HG03097 (cell line): ENCODE measurements at regions not wholly inside any gene's neighbourhood (a gene's known extent, or its start where the extent isn't known, plus 50 kb on each side); places are given as distances from the start of the nearest gene placed in this dataset.
"Not testable (repeated sequence)": the region's sequence is repeated elsewhere in the genome, so short reads cannot be mapped to it uniquely, and the experiment has no call there.

Experiments used
- ATAC-seq: cut with Tn5 transposase; IDR thresholded peaks from one replicate; pipeline ENCODE4 v1.9.1; 2021; ENCODE audit not compliant: unreplicated experiment, low FRiP score

DNA sequence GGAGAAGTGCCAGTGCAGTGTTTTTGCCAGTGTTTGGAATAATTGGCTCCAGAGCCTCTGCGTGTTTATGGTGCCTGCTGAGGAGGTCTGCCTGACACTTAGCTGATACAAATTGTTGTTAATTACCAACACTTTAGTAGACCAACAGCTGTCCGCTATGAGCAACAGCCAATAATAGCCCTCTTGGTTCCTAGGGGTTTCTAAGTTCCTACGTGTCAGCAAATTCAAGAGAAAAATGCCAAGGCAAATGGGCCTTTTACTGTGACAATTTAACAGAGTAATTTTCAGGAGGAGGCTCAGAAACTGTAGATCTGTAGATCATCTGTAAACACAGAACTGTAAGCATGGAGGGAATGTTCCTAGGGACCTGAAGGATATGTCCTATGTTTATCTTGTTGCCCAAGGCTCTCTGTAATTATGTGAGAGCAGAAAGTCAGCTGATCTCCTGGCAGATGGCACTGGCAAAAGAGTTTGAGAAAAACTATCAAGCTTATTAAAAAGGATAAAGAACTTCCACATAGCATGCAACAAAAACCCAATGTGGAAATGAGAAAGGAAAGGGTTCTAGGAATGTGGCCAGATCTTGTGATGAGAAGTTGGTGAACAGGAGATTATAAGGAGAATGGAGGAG lies 157.7 kb downstream of the GJA1 start:
- no peak for ATAC-seq

DNA sequence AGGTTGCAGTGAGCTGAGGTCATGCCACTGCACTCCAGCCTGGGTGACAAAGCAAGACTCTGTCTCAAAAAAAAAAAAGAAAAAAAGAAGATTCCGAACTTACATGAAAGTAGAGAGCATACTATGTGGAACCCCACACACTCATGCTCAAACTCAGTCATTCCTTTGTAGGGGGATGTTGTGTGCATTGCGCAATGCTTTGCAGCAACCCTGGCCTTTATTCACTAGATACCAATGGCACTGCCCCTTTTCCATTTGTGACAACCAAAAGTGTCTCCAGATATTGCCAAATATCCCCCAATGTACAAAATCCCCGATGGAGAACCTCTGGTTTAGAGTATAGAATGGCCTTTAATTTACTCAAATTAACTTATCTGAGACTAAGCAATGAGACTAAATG lies 158.6 kb downstream of the GJA1 start:
- no peak for ATAC-seq

DNA sequence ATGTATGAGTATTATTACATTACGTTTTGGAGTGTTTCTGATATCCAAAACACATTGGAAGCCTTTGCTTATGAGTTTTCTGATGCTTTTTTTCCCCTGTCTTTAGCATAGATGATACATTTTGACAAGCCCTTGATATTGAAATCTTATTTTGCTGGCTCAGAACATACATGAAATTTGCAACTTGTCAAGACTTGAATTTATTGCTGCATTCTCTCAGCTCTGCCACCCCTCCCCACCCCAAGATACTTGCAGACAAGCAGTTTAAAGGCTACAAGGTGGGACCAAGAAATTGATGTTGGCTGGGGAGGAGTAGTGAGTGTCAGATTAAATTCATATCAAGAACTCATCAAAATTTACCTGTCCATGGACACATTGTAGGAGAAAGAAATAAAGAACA lies 160.2 kb downstream of the GJA1 start:
- no peak for ATAC-seq

DNA sequence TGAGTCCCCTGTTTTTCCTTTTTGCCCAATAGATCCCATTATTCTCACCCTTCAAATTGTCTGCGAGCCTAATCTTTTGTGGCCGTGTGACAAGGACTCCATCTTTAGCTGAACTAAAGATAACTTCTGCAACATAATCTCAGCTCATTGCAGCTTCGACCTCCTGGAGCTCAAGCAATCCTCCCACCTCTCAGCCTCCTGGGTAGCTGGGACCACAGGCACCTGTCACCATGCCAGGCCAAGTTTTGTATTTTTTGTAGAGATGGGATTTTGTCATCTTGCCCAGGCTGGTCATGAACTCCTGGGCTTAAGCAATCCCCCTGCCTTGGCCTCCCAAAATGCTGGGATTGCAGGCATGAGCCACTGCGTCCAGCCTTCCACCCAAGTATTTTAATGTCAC lies 161.0 kb downstream of the GJA1 start:
- ATAC-seq, result no peak

DNA sequence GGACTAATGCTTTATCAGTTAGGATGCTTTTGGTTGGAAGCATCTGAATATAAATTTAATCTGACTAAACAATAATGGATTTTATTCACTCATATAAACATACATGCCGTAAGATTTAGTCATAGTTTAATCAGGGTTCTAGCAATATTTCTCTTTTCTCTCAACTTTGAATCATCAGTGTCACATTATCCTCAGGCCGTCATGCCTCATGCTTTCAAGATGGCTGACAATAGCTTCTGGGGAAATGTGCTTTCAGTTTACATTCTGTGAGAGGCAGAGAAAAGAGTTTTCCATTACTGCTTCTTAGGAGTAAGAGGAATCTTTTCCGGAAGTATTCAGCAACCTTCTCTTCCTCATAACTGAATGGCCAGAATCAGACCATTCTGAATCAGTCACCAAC lies 162.2 kb downstream of the GJA1 start:
- ATAC-seq, result no peak

GRCh38 chr6:121599331-121599730 lies 163.9 kb downstream of the GJA1 start:
- ATAC-seq, result not testable (repeated sequence)

- ATAC-seq, result no peak
Measured at GRCh38 chr6:121600389-121601168, 165.1 kb downstream of the GJA1 start.

GRCh38 chr6:121603486-121603885 lies 168.0 kb downstream of the GJA1 start:
- ATAC-seq, result no peak

DNA sequence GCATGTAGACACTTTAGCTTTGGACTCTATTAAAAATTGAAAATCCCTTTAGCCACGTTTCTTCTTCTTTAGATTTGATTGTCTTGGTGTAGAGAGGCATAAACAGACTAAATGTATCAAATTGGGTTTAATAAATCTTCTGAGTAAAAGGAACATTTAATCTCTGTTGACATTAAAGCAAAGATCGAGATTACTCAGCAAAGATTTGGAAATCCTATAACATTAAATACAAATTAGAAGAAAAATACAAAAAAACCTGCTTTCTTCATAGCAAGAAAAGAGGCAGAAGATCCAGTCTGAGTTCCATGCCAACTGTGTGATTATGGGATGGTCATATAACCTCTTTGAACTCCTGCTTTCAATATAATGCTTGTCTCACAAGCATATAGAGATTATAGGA lies 172.3 kb downstream of the GJA1 start:
- ATAC-seq, result no peak

- no peak for ATAC-seq
Measured at GRCh38 chr6:121608270-121608669, 172.8 kb downstream of the GJA1 start.

GRCh38 chr6:121609281-121609680 lies 173.8 kb downstream of the GJA1 start:
- no peak for ATAC-seq

- ATAC-seq, result no peak
Measured at GRCh38 chr6:121612927-121613326, 177.5 kb downstream of the GJA1 start.

DNA sequence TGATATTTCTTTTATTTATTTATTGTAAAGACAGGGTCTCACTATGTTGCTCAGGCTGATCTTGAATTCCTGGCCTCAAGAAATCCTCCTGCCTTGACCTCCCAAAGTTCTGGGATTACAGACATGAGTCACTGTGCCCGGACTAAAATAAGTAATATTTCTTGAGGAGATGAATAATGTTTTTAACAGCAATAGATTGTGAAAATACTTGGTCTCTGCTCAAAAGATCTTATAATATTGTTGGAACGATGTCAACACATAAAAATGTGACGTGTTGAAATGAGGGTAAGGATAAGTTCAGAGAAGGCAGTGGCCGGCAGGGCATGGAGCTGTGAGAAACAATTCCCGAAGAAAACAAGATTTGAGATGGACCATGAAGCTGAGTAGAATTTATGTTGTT lies 178.7 kb downstream of the GJA1 start:
- ATAC-seq, result no peak

- no peak for ATAC-seq
Measured at GRCh38 chr6:121615493-121615892, 180.0 kb downstream of the GJA1 start.

DNA sequence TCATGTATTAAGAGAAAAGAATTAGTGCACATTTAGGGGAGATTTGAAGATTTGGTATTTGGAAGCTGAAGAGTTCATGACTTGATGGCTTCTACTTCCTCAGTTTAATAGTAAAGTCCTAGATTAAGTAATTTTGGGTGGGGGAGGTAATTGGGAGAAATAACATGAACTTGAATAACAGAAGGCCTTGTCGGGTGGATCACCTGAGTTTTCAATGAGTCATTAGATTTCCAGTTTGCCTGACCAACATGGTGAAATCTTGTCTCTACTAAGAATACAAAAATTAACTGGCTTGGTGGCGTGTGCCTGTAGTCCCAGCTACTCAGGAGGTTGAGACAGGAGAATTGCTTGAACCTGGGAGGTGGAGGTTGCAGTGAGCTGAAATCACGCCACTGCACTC lies 181.0 kb downstream of the GJA1 start:
- no peak for ATAC-seq

GRCh38 chr6:121617388-121617787 lies 181.9 kb downstream of the GJA1 start:
- no peak for ATAC-seq

DNA sequence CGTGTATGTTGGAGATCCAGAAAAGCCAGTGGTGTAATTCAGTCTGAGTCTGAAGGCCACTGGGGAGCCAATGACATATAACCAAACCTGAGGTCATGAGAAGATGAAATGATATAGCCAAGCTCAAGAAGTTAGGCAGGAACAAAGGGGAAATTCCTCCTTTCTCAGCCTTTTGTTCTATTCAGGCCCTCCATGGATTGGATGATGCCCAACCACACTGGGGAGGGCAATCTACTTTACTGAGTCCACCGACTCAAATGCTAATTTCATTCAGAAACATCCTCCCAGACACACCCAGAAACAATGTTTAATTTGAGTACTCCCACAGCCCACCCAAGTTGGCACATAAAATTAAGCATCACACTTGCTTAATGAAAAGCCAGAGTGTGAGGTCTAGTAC lies 183.6 kb downstream of the GJA1 start:
- no peak for ATAC-seq

- no peak for ATAC-seq
Measured at GRCh38 chr6:121619987-121620740, 184.7 kb downstream of the GJA1 start.

- ATAC-seq, result no peak
Measured at GRCh38 chr6:121627761-121628160, 192.3 kb downstream of the GJA1 start.

DNA sequence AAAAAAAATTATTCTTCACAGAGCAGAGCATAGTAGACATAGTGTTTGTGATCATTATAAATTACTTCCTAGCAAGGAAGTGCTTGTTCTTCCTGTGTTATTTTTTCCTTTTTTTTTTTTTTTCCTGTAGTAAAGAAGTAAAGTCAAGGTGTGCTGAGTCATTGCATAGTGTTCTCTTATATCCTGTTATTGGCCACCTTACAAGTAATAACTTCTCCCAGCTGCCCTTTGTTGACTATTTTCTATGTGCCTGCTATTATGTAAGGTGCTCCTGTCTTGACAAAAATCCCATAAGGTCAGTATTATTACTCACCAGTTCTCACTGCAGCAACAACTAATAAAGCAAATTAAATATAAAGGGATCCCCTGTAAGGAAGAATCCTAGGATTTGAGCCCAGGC lies 195.3 kb downstream of the GJA1 start:
- ATAC-seq, result no peak

DNA sequence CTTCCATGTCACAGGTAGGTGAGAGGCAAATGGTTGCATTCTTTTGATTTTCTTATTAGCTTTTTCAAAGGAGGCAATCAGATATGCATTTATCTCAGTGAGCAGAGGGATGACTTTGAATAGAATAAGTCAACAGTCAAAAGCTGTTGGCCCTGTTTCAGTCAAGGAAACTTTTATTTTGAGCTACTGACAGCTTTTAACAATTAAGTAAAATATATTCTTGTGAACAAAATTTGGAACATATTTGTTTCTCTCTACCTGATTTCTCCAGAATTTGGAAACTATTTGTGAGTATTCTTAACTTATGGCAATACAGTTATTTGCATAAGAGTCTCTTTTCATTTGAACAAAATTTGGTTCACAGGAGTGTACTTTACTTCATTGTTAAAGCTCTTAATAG lies 196.3 kb downstream of the GJA1 start:
- not testable (repeated sequence) for ATAC-seq

- no peak for ATAC-seq
Measured at GRCh38 chr6:121633309-121633708, 197.9 kb downstream of the GJA1 start.
